Bronchial epithelial cell (primary cell): ENCODE measurements at regions not wholly inside any gene's neighbourhood (a gene's known extent, or its start where the extent isn't known, plus 50 kb on each side); places are given as distances from the start of the nearest gene placed in this dataset.
"Not testable (repeated sequence)": the region's sequence is repeated elsewhere in the genome, so short reads cannot be mapped to it uniquely, and the experiment has no call there.

Experiments used
- DNase-seq: peaks from one replicate; pipeline ENCODE4 v3.0.0-alpha.2; 2010; ENCODE audit warnings: low read depth
- FAIRE-seq: peaks from 2 replicates; lab custom pipeline; 2011; peaks lifted over from hg19 to GRCh38; lab: Jason Lieb, UNC
- H3K27me3 ChIP-seq: 2 replicates; pipeline ENCODE4 v1.5.1; 2011; ENCODE audit warnings: low read length; ENCODE audit not compliant: control insufficient read depth, insufficient read depth
- H3K36me3 ChIP-seq: 2 replicates; pipeline ENCODE4 v1.5.1; 2011; ENCODE audit warnings: low read length; ENCODE audit not compliant: control insufficient read depth, insufficient read depth
- H3K4me3 ChIP-seq: 2 replicates; pipeline ENCODE4 v1.5.1; 2011; ENCODE audit warnings: mild to moderate bottlenecking, low read depth, low read length, control low read depth

- FAIRE-seq, DNase-seq, H3K36me3 ChIP-seq, H3K4me3 ChIP-seq, H3K27me3 ChIP-seq: not testable (repeated sequence)
Measured at GRCh38 chr11:71723991-71724390, 109.0 kb upstream of the DEFB108B start.

- FAIRE-seq, H3K27me3 ChIP-seq, H3K4me3 ChIP-seq, DNase-seq, H3K36me3 ChIP-seq: not testable (repeated sequence)
Measured at GRCh38 chr11:71730748-71731147, 102.3 kb upstream of the DEFB108B start.

DNA sequence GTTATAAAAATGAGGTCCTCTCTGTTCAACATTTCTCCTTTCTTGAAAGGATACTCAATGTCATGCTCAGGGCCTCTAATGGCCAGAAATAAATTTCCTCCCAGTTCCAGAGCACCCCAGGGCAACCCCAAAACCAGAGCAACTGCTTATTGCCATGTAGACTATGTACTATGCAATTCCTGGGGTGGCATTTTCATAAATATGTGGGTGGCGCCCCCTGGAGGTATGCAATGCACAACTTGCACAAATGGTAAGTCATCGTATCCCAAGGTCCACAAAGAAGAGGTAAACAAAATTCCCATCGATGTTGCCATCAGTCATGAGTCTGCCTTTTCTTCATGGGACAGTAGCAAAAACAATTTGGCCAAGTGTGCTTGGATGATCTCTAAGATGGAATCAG is 98.6 kb upstream of the DEFB108B start:
- not testable (repeated sequence) for FAIRE-seq, H3K4me3 ChIP-seq, H3K27me3 ChIP-seq, H3K36me3 ChIP-seq
- peak; percentile 2 for DNase-seq

DNA sequence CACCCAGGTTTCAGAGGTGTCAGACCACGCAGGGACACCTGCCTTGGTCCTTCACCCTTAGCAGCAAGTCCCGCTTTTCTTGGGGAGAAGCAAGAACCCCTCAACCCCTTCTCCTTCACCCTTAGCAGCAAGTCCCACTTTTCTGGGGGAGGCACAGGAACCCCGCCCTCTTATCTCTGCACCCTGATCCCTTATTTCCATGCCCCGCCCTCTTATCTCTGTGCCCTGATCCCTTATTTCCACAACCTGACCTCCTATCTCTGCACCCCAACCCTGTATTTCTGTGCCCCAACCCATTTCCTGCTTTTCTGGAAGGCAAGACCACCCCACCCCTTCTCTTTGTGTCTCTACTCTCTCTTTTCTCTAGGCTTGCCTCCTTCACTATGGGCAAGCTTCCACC is 94.7 kb upstream of the DEFB108B start:
- FAIRE-seq, H3K27me3 ChIP-seq, DNase-seq, H3K36me3 ChIP-seq, H3K4me3 ChIP-seq: not testable (repeated sequence)

DNA sequence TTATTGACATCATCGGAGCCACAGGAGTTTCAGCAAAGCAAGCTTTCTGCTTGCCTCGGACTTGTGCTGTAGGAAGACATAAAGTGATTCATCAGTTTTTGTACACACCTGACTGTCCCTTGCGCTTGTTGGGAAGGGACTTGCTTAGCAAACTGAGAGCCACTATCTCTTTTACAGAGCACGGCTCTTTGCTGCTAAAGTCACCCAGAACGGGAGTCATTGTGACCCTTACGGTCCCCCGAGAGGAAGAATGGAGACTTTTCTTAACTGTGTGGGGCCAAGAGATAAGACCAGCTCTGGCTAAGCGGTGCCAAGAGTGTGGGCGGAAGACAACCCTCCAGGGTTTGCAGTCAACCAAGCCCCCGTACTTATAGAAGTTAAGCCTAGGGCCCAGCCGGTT is 89.6 kb upstream of the DEFB108B start:
- not testable (repeated sequence) for H3K4me3 ChIP-seq, H3K36me3 ChIP-seq, H3K27me3 ChIP-seq, DNase-seq, FAIRE-seq

GRCh38 chr11:71745656-71746055 is 87.3 kb upstream of the DEFB108B start:
- not testable (repeated sequence) for H3K36me3 ChIP-seq, FAIRE-seq, H3K27me3 ChIP-seq
- peak; percentile 48 for DNase-seq
- peak overlapping the region; percentile 28 for H3K4me3 ChIP-seq

- not testable (repeated sequence) for H3K36me3 ChIP-seq, DNase-seq, FAIRE-seq, H3K27me3 ChIP-seq
- peak overlapping the region; percentile 28 for H3K4me3 ChIP-seq
Measured at GRCh38 chr11:71746263-71746662, 86.7 kb upstream of the DEFB108B start.

GRCh38 chr11:71748965-71749620 is 83.9 kb upstream of the DEFB108B start:
- peak; percentile 1 for DNase-seq
- H3K36me3 ChIP-seq, H3K4me3 ChIP-seq, FAIRE-seq, H3K27me3 ChIP-seq: not testable (repeated sequence)

DNA sequence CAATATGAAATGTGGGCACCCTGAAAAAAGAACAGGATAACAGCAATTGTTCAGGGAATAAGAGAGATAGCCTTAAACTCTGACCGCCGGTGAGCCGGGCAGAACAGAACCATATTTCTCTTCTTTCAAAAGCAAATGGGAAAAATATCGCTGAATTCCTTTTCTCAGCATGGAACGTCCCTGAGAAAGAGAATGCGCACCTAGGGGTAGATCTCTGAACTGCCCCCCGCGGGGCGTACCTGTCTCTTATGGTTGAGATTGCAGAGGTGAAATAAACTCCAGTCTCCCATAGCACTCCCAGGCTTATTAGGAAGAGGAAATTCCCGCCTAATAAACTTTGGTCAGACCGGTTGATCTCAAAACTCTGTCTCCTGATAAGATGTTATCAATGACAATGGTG is 82.1 kb upstream of the DEFB108B start:
- DNase-seq, FAIRE-seq, H3K4me3 ChIP-seq, H3K36me3 ChIP-seq, H3K27me3 ChIP-seq: not testable (repeated sequence)

DNA sequence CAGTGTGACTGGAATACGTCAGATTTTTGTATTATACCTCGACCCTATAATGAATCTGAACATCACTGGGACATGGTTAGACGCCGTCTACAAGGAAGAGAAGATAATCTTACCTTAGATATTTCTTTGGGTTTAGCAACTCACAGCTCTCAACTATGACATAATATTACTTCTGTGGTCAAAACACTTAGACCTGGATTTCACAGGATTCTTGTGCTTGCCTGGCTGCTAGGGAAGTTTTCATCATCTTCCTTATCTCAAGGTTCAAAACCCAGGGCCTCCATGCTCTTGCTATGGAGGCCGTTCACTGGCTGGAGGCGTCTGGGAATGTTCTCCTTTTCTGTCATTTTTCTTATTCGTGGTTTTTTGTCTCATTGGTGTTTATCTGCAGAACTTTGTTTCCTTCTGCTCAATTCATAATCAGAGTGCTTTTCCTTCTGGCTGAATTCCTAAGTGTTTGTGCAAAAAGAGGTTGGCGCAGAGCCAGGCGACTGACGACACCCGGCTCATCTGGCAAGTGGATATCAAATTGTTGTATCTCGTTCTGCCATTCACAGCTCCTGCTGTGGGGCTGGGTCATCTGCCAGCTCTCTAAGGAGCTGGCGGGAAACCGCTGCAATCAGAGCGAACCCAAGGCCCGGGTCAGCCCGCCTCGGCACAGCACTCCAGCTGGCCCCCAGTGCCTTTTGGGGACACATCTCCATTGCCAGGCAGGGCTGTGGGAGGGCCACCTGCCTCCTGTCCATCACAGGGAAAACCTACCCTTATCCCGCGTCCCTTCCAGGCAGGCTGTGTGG is 68.1 kb upstream of the DEFB108B start:
- not testable (repeated sequence) for DNase-seq

DNA sequence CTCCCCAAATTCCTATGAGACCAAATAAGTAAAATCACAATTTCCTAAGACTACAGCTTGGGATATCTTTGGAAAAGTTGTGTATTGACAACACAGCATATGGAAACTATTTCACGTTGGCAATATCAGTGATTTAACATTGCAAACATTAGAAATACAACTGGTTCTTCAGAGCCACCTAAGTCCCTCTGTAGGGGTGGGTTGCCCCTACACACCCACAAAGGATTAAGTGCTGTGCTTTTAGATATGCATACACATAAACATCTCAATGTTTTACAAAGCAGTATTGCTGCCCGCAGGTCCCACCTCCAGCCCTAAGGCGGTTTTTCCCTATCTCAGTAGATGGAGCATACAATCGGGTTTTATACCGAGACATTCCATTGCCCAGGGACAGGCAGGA is 66.0 kb upstream of the DEFB108B start:
- not testable (repeated sequence) for H3K36me3 ChIP-seq, DNase-seq, H3K27me3 ChIP-seq, FAIRE-seq, H3K4me3 ChIP-seq

More for the DNA sequence above, 68.1 kb upstream of the DEFB108B start:
- not testable (repeated sequence) for H3K36me3 ChIP-seq, FAIRE-seq, H3K4me3 ChIP-seq, H3K27me3 ChIP-seq

DNA sequence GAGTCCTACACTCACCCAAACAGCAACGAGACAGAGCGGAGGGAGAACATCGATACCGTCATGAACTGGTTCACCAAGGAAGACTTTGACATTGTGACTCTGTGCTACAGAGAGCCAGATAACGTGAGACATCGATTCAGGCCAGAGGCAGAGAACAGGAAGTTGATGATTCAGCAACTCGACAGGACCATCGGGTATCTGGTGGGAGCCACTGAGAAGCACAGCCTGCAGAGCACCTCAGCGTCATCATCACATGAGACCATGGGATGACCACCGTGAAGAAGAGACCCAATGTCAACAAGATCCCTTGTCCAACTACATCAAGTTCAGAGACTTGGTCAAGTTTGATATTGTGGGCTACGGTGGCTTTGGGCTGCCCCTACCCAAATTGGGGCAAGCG is 60.8 kb upstream of the DEFB108B start:
- not testable (repeated sequence) for DNase-seq, FAIRE-seq, H3K36me3 ChIP-seq, H3K27me3 ChIP-seq, H3K4me3 ChIP-seq
